Activated CD8-positive, alpha-beta memory T cell treated with anti-CD3 and anti-CD28 coated beads, Interleukin-2, amount 50 U/mL, for 4 hours (primary cell): ENCODE measurements at regions not wholly inside any gene's neighbourhood (a gene's known extent, or its start where the extent isn't known, plus 50 kb on each side); places are given as distances from the start of the nearest gene placed in this dataset.
A peak's percentile ranks its signal among the peaks of the same experiment; 100 is the strongest.

ENCODE experiments used
- DNase-seq: peaks from one replicate; pipeline ENCODE4 v3.0.0-alpha.2; 2020

- DNase-seq: no peak
Measured at GRCh38 chr6:131510591-131510990, 62.4 kb upstream of the ARG1 start.

GRCh38 chr6:131519670-131520436 is 53.2 kb upstream of the ARG1 start:
- peak; percentile 43 for DNase-seq
